ENCODE measurements at regions not wholly inside any gene's neighbourhood (a gene's known extent, or its start where the extent isn't known, plus 50 kb on each side); places are given as distances from the start of the nearest gene placed in this dataset.

GRCh38 chr6:86474081-86474480 is 463.2 kb upstream of the HTR1E start:
- no peak for TF ChIP-seq CTBP1 (IDR thresholded peaks at IDR 0.05; ENCODE audit: borderline replicate concordance)
- TF ChIP-seq NFRKB (IDR thresholded peaks at IDR 0.05): no peak
- no peak for TF ChIP-seq SUZ12 (IDR thresholded peaks at IDR 0.05)
- TF ChIP-seq BHLHE40 (IDR thresholded peaks at IDR 0.05; ENCODE audit: borderline replicate concordance): no peak
- TF ChIP-seq ARNT (IDR thresholded peaks at IDR 0.05): no peak
- no peak for TF ChIP-seq ELF4 (IDR thresholded peaks at IDR 0.05)
- no peak for TF ChIP-seq SP1 (IDR thresholded peaks at IDR 0.05)
- TF ChIP-seq ZNF384 (IDR thresholded peaks at IDR 0.05): no peak
- no peak for TF ChIP-seq TARDBP (IDR thresholded peaks at IDR 0.05)
- TF ChIP-seq FOXM1 (IDR thresholded peaks at IDR 0.05; ENCODE audit: borderline replicate concordance): no peak
- TF ChIP-seq FOXA1 (IDR thresholded peaks at IDR 0.05): no peak
- no peak for TF ChIP-seq PKNOX1 (IDR thresholded peaks at IDR 0.05)
- no peak for TF ChIP-seq HDGF (IDR thresholded peaks at IDR 0.05; ENCODE audit: borderline replicate concordance)
- TF ChIP-seq FOXK2 (IDR thresholded peaks at IDR 0.05): no peak

Data from HEK293T (cell line).